C4-2B (cell line): ENCODE measurements at regions not wholly inside any gene's neighbourhood (a gene's known extent, or its start where the extent isn't known, plus 50 kb on each side); places are given as distances from the start of the nearest gene placed in this dataset.

Experiments used
- ZFX ChIP-seq: fragments of 450-650 bp; IDR thresholded peaks from 2 replicates; pipeline ENCODE4 v1.6.1; 2017
- TF ChIP-seq, protein P1 (sequence below): fragments of 450-650 bp; conservative IDR thresholded peaks from 2 replicates; pipeline ENCODE4 v1.5.1; 2017; ENCODE audit warnings: mild to moderate bottlenecking

DNA sequence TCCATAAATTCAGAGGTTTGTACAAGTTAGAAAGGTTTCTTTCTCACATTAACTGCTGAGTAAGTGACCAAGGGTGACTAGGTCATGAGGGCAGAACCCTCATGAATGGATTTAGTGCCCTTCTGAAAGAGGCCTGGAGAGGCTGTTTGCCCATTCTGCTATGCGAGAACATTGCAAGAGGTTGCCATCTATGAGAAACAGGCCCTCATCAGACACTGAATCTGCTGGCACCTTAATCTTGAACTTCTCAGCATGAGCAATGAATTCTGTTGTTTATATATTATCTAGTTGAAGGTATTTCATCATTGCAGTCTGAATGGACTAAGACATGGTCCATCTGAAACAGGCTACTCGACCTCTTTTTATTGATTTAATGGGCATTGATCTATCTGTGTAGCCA, 96.2 kb upstream of the GPRIN3 start:
- TF ChIP-seq, protein P1, sequence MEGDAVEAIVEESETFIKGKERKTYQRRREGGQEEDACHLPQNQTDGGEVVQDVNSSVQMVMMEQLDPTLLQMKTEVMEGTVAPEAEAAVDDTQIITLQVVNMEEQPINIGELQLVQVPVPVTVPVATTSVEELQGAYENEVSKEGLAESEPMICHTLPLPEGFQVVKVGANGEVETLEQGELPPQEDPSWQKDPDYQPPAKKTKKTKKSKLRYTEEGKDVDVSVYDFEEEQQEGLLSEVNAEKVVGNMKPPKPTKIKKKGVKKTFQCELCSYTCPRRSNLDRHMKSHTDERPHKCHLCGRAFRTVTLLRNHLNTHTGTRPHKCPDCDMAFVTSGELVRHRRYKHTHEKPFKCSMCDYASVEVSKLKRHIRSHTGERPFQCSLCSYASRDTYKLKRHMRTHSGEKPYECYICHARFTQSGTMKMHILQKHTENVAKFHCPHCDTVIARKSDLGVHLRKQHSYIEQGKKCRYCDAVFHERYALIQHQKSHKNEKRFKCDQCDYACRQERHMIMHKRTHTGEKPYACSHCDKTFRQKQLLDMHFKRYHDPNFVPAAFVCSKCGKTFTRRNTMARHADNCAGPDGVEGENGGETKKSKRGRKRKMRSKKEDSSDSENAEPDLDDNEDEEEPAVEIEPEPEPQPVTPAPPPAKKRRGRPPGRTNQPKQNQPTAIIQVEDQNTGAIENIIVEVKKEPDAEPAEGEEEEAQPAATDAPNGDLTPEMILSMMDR: no peak
- no peak for TF ChIP-seq ZFX
